ENCODE measurements at regions not wholly inside any gene's neighbourhood (a gene's known extent, or its start where the extent isn't known, plus 50 kb on each side); places are given as distances from the start of the nearest gene placed in this dataset.

GRCh38 chr3:150202711-150203110 lies 205.4 kb upstream of the TSC22D2 start:
- no peak for DNase-seq (ENCODE audit: extremely low spot score)
- POLR2A ChIA-PET, result no interaction called here
- CTCF ChIA-PET, result no interaction called here
- TF ChIP-seq CTCF (IDR thresholded peaks at IDR 0.05; ENCODE audit: control extremely low read depth, extremely low read depth, low read depth, missing control alignments), result no peak

GRCh38 chr3:150194957-150195356 lies 213.1 kb upstream of the TSC22D2 start:
- ChIA-PET CTCF (interaction anchor here (0.9 kb wide), 1 partner anchor 11 kb away, joined by 3 read pairs; no protein-coding TSS in a partner anchor), POLR2A (no interaction called here)
- TF ChIP-seq CTCF (IDR thresholded peaks at IDR 0.05; ENCODE audit: control extremely low read depth, extremely low read depth, low read depth, missing control alignments), result no peak
- no peak for DNase-seq (ENCODE audit: extremely low spot score)

GRCh38 chr3:150194513-150194912 lies 213.6 kb upstream of the TSC22D2 start:
- POLR2A ChIA-PET, result no interaction called here
- CTCF ChIA-PET, result no interaction called here

GRCh38 chr3:150184426-150185071 lies 213.9 kb upstream of the PFN2 start:
- POLR2A ChIA-PET, result no interaction called here
- no peak for DNase-seq (ENCODE audit: extremely low spot score)
- TF ChIP-seq CTCF (IDR thresholded peaks at IDR 0.05; ENCODE audit: control extremely low read depth, extremely low read depth, low read depth, missing control alignments), result no peak
- CTCF ChIA-PET, result interaction anchor here (0.6 to 3.2 kb wide), 36 partner anchors 9 to 579 kb away, joined by 3 to 54 read pairs (median 4); partner anchors contain the start of gene PFN2

More at GRCh38 chr3:150194513-150194912, 213.6 kb upstream of the TSC22D2 start:
- TF ChIP-seq CTCF (IDR thresholded peaks at IDR 0.05; ENCODE audit: control extremely low read depth, extremely low read depth, low read depth, missing control alignments), result no peak
- no peak for DNase-seq (ENCODE audit: extremely low spot score)

- CTCF ChIA-PET, result interaction anchor here (0.6 to 3.2 kb wide), 36 partner anchors 9 to 578 kb away, joined by 3 to 54 read pairs (median 4); partner anchors contain the start of gene PFN2
- peak; percentile 74 for TF ChIP-seq CTCF (IDR thresholded peaks at IDR 0.05; ENCODE audit: control extremely low read depth, extremely low read depth, low read depth, missing control alignments)
- POLR2A ChIA-PET, result no interaction called here
- peak; percentile 68 for DNase-seq (ENCODE audit: extremely low spot score)
These were observed 213.2 kb upstream of the PFN2 start for GRCh38 chr3:150183678-150184425.

- no peak for DNase-seq (ENCODE audit: extremely low spot score)
- POLR2A ChIA-PET, result no interaction called here
- CTCF ChIA-PET, result interaction anchor here (1.1 to 2.3 kb wide), 2 partner anchors 12 to 40 kb away, joined by 3 to 5 read pairs; no protein-coding TSS in a partner anchor
- no peak for TF ChIP-seq CTCF (IDR thresholded peaks at IDR 0.05; ENCODE audit: control extremely low read depth, extremely low read depth, low read depth, missing control alignments)
These were observed 209.6 kb upstream of the PFN2 start for GRCh38 chr3:150180334-150180733.
